ENCODE measurements at regions not wholly inside any gene's neighbourhood (a gene's known extent, or its start where the extent isn't known, plus 50 kb on each side); places are given as distances from the start of the nearest gene placed in this dataset.
A peak's percentile ranks its signal among the peaks of the same experiment; 100 is the strongest.

GRCh38 chr21:38938343-38938742, 132.6 kb downstream of the ETS2 start:
- Histone ChIP-seq H4K20me1 (ENCODE audit: insufficient read depth, low read length) (no peaks in the 10 kb centered on the region), H3K4me3 (ENCODE audit: low read depth in 1 of 2, low read length in 2 of 2) (no peak overlapping the region; a peak in 1 of 4 replicates), H3K27me3 (ENCODE audit: insufficient read depth, low read length, poor library complexity) (no peaks in the 10 kb centered on the region), H3K9me3 (ENCODE audit: insufficient read depth, low read length, severe bottlenecking) (no peaks in the 10 kb centered on the region), H3K79me2 (ENCODE audit: insufficient read depth, low read length) (no peaks in the 10 kb centered on the region), H3K9ac (ENCODE audit: low read depth, low read length) (peak overlapping the region; percentile 35; the same call in 1 of the 2 replicates), H3K4me1 (ENCODE audit: insufficient read depth, low read length) (peaks cover 34% of the 10 kb centered on the region), H2AFZ (ENCODE audit: low read depth, low read length) (peak overlapping the region; percentile 6; the same call in 1 of the 2 replicates), H3K4me2 (ENCODE audit: insufficient read depth, low read length) (peak overlapping the region; percentile 52), H3K36me3 (ENCODE audit: insufficient read depth, low read length) (no peaks in the 10 kb centered on the region), H3K27ac (ENCODE audit: low read length) (peak overlapping the region; percentile 80)
- TF ChIP-seq CTCF (IDR thresholded peaks at IDR 0.05; ENCODE audit: borderline replicate concordance, extremely low read depth, low read length, poor library complexity, severe bottlenecking) (no peak), EZH2 (IDR thresholded peaks at IDR 0.05; ENCODE audit: borderline replicate concordance, low read depth, low read length, severe bottlenecking) (no peak)
- DNase-seq (peak; percentile 82), ATAC-seq (ENCODE audit: insufficient read depth, low read depth) (peak; percentile 85)

GRCh38 chr21:38937844-38938243, 132.1 kb downstream of the ETS2 start:
- Histone ChIP-seq H3K27me3 (ENCODE audit: insufficient read depth, low read length, poor library complexity) (no peaks in the 10 kb centered on the region), H3K27ac (ENCODE audit: low read length) (peak overlapping the region; percentile 80), H3K9ac (ENCODE audit: low read depth, low read length) (peak overlapping the region; percentile 35), H3K4me2 (ENCODE audit: insufficient read depth, low read length) (peak overlapping the region; percentile 52), H3K36me3 (ENCODE audit: insufficient read depth, low read length) (no peaks in the 10 kb centered on the region), H3K4me1 (ENCODE audit: insufficient read depth, low read length) (peaks cover 34% of the 10 kb centered on the region), H3K9me3 (ENCODE audit: insufficient read depth, low read length, severe bottlenecking) (no peaks in the 10 kb centered on the region), H3K79me2 (ENCODE audit: insufficient read depth, low read length) (no peaks in the 10 kb centered on the region), H4K20me1 (ENCODE audit: insufficient read depth, low read length) (no peaks in the 10 kb centered on the region), H2AFZ (ENCODE audit: low read depth, low read length) (peak overlapping the region; percentile 6; the same call in 1 of the 2 replicates), H3K4me3 (ENCODE audit: low read depth in 1 of 2, low read length in 2 of 2) (peak overlapping the region in 1 of 2 experiments; percentile 12; a peak in 1 of 4 replicates)
- TF ChIP-seq CTCF (IDR thresholded peaks at IDR 0.05; ENCODE audit: borderline replicate concordance, extremely low read depth, low read length, poor library complexity, severe bottlenecking) (no peak), EZH2 (IDR thresholded peaks at IDR 0.05; ENCODE audit: borderline replicate concordance, low read depth, low read length, severe bottlenecking) (no peak)
- peak; percentile 69 for ATAC-seq (ENCODE audit: insufficient read depth, low read depth)
- peak; percentile 50 for DNase-seq

- H3K27me3 ChIP-seq (ENCODE audit: insufficient read depth, low read length, poor library complexity), result no peaks in the 10 kb centered on the region
- H3K4me1 ChIP-seq (ENCODE audit: insufficient read depth, low read length), result peaks cover 34% of the 10 kb centered on the region
- DNase-seq (peak; percentile 30), ATAC-seq (ENCODE audit: insufficient read depth, low read depth) (peak; percentile 22; the same call in 2 of the 3 replicates)
- peak overlapping the region; percentile 5; the same call in 1 of the 2 replicates for H2AFZ ChIP-seq (ENCODE audit: low read depth, low read length)
- no peaks in the 10 kb centered on the region for H3K9me3 ChIP-seq (ENCODE audit: insufficient read depth, low read length, severe bottlenecking)
- H3K4me3 ChIP-seq (ENCODE audit: low read depth in 1 of 2, low read length in 2 of 2), result peak overlapping the region in 1 of 2 experiments; percentile 12; a peak in 1 of 4 replicates
- H3K4me2 ChIP-seq (ENCODE audit: insufficient read depth, low read length), result peak overlapping the region; percentile 52
- no peaks in the 10 kb centered on the region for H4K20me1 ChIP-seq (ENCODE audit: insufficient read depth, low read length)
- H3K9ac ChIP-seq (ENCODE audit: low read depth, low read length), result peak overlapping the region; percentile 35
- no peak for TF ChIP-seq CTCF (IDR thresholded peaks at IDR 0.05; ENCODE audit: borderline replicate concordance, extremely low read depth, low read length, poor library complexity, severe bottlenecking)
- no peak for TF ChIP-seq EZH2 (IDR thresholded peaks at IDR 0.05; ENCODE audit: borderline replicate concordance, low read depth, low read length, severe bottlenecking)
- H3K27ac ChIP-seq (ENCODE audit: low read length), result peak overlapping the region; percentile 80
- no peaks in the 10 kb centered on the region for H3K79me2 ChIP-seq (ENCODE audit: insufficient read depth, low read length)
- H3K36me3 ChIP-seq (ENCODE audit: insufficient read depth, low read length), result no peaks in the 10 kb centered on the region
These were observed 131.6 kb downstream of the ETS2 start for GRCh38 chr21:38937286-38937790.
